HFFc6 (cell line): ENCODE measurements at regions not wholly inside any gene's neighbourhood (a gene's known extent, or its start where the extent isn't known, plus 50 kb on each side); places are given as distances from the start of the nearest gene placed in this dataset.

Source experiments
- DNase-seq: peaks from one replicate; pipeline ENCODE4 v3.0.0-alpha.2; 2018
- H3K27ac Mint-ChIP-seq: 2 replicates; pipeline ENCODE4 v1.8.0; 2020; ENCODE audit warnings: mild to moderate bottlenecking, mixed read lengths
- H3K27me3 Mint-ChIP-seq: 2 replicates; pipeline ENCODE4 v1.8.0; 2021; ENCODE audit warnings: mild to moderate bottlenecking, moderate library complexity, mixed read lengths; ENCODE audit not compliant: insufficient read depth
- H3K36me3 Mint-ChIP-seq: 2 replicates; pipeline ENCODE4 v1.8.0; 2021; ENCODE audit warnings: low read depth, mixed read lengths
- H3K4me1 Mint-ChIP-seq: 2 replicates; pipeline ENCODE4 v1.8.0; 2020; ENCODE audit warnings: low read depth, mixed read lengths
- H3K4me3 Mint-ChIP-seq: 2 replicates; pipeline ENCODE4 v1.8.0; 2020; ENCODE audit warnings: mild to moderate bottlenecking, moderate library complexity, mixed read lengths
- H3K9me3 Mint-ChIP-seq: 2 replicates; pipeline ENCODE4 v1.8.0; 2020; ENCODE audit warnings: mild to moderate bottlenecking, mixed read lengths
- TF ChIP-seq, protein P1 (sequence below): fragments of 200-600 bp; sonication (generic); IDR thresholded peaks from 2 replicates; pipeline ENCODE4 v1.5.0; 2021; ENCODE audit warnings: antibody characterized with exemption, mild to moderate bottlenecking

DNA sequence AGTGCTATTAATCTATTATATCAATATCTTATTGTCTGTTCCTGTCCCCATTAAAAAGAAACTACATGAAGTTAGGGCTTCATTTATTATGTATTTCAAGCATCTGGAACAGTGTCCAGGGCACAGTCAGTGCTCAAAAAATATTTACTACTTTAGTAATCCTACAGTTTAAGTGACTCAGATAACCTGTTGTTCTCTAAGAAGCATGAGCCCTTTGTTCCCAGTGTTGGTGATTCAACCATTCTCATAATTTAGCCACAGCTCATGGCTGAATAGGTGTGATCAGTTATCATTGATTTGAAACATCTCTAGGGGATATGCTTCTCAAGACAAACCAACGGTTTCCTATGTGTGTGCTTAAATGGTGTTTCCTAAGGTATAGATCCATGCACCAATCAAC is 292.7 kb downstream of the TMEM167A start:
- Mint-ChIP-seq H3K27ac (no peak overlapping the region), H3K9me3 (no peaks in the 10 kb centered on the region), H3K36me3 (no peaks in the 10 kb centered on the region), H3K27me3 (peaks cover 2% of the 10 kb centered on the region; the same call in 1 of the 2 replicates), H3K4me1 (no peaks in the 10 kb centered on the region), H3K4me3 (no peak overlapping the region)
- DNase-seq: no peak
- TF ChIP-seq, protein P1, sequence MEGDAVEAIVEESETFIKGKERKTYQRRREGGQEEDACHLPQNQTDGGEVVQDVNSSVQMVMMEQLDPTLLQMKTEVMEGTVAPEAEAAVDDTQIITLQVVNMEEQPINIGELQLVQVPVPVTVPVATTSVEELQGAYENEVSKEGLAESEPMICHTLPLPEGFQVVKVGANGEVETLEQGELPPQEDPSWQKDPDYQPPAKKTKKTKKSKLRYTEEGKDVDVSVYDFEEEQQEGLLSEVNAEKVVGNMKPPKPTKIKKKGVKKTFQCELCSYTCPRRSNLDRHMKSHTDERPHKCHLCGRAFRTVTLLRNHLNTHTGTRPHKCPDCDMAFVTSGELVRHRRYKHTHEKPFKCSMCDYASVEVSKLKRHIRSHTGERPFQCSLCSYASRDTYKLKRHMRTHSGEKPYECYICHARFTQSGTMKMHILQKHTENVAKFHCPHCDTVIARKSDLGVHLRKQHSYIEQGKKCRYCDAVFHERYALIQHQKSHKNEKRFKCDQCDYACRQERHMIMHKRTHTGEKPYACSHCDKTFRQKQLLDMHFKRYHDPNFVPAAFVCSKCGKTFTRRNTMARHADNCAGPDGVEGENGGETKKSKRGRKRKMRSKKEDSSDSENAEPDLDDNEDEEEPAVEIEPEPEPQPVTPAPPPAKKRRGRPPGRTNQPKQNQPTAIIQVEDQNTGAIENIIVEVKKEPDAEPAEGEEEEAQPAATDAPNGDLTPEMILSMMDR: no peak

- DNase-seq: no peak
Observed at GRCh38 chr5:82777106-82777505, 300.1 kb downstream of the TMEM167A start.

GRCh38 chr5:82772281-82772680 is 304.9 kb downstream of the TMEM167A start:
- Mint-ChIP-seq H3K4me3 (no peak overlapping the region), H3K4me1 (no peaks in the 10 kb centered on the region), H3K9me3 (peaks cover 9% of the 10 kb centered on the region; the same call in 1 of the 2 replicates), H3K27me3 (no peaks in the 10 kb centered on the region; the same call in none of the 2 replicates), H3K27ac (no peak overlapping the region), H3K36me3 (no peaks in the 10 kb centered on the region)
- TF ChIP-seq, protein P1: no peak
- no peak for DNase-seq

More at GRCh38 chr5:82777106-82777505, 300.1 kb downstream of the TMEM167A start:
- Mint-ChIP-seq H3K4me1 (no peaks in the 10 kb centered on the region), H3K4me3 (no peak overlapping the region), H3K9me3 (peaks cover 4% of the 10 kb centered on the region; the same call in 1 of the 2 replicates), H3K27me3 (no peaks in the 10 kb centered on the region; the same call in none of the 2 replicates), H3K36me3 (no peaks in the 10 kb centered on the region), H3K27ac (no peak overlapping the region)
- TF ChIP-seq, protein P1: no peak

DNA sequence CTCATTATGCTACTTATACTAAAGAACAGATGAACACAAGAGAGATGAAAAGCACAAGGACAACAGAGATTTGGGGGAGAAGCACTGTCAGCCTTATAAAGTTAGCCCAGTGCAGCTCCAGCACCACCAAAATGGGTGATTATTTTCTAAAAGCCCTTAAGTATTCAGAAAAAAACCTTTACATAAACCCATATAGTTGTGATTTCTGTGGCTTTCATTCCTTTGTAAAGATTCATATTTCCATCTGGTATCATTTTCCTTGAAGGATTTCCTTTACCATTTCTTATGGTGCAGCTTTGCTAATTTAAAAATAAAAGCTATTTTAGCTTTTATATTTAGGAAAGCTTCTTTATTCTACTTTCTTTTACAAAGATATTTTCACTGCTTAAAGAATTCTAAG is 311.0 kb downstream of the TMEM167A start:
- no peak overlapping the region for H3K4me3 Mint-ChIP-seq
- 0 out of 2 replicates have a peak, but pooled peaks cover 5% of the 10 kb centered on the region for H3K9me3 Mint-ChIP-seq
- no peaks in the 10 kb centered on the region for H3K27me3 Mint-ChIP-seq
- H3K27ac Mint-ChIP-seq: no peak overlapping the region
- no peak for DNase-seq
- TF ChIP-seq, protein P1: no peak
- H3K4me1 Mint-ChIP-seq: no peaks in the 10 kb centered on the region
- H3K36me3 Mint-ChIP-seq: no peaks in the 10 kb centered on the region

- H3K9me3 Mint-ChIP-seq: 0 out of 2 replicates have a peak, but pooled peaks cover 5% of the 10 kb centered on the region
- TF ChIP-seq, protein P1: no peak
- no peaks in the 10 kb centered on the region for H3K27me3 Mint-ChIP-seq
- DNase-seq: no peak
- no peak overlapping the region for H3K27ac Mint-ChIP-seq
- H3K36me3 Mint-ChIP-seq: no peaks in the 10 kb centered on the region
- H3K4me1 Mint-ChIP-seq: no peaks in the 10 kb centered on the region
- H3K4me3 Mint-ChIP-seq: no peak overlapping the region
Observed at GRCh38 chr5:82765765-82766164, 311.4 kb downstream of the TMEM167A start.

GRCh38 chr5:82760856-82761255 is 316.3 kb downstream of the TMEM167A start:
- no peak overlapping the region for H3K27ac Mint-ChIP-seq
- TF ChIP-seq, protein P1: no peak
- H3K4me1 Mint-ChIP-seq: no peaks in the 10 kb centered on the region
- H3K36me3 Mint-ChIP-seq: no peaks in the 10 kb centered on the region
- no peak overlapping the region for H3K4me3 Mint-ChIP-seq
- no peaks in the 10 kb centered on the region for H3K27me3 Mint-ChIP-seq
- no peak for DNase-seq
- H3K9me3 Mint-ChIP-seq: no peaks in the 10 kb centered on the region
